DOHH2 (cell line): ENCODE measurements at regions not wholly inside any gene's neighbourhood (a gene's known extent, or its start where the extent isn't known, plus 50 kb on each side); places are given as distances from the start of the nearest gene placed in this dataset.
"Not testable (repeated sequence)": the region's sequence is repeated elsewhere in the genome, so short reads cannot be mapped to it uniquely, and the experiment has no call there.

ENCODE experiments used
- H3F3A ChIP-seq: fragments of 200-600 bp; sonication (generic), shearing (Covaris generic); 2 replicates; pipeline ENCODE4 v1.6.0; 2016; ENCODE audit warnings: antibody characterized with exemption, mild to moderate bottlenecking; ENCODE audit not compliant: control insufficient read depth, insufficient read depth
- H3K27ac ChIP-seq: fragments of 200-600 bp; sonication (generic); 2 replicates; pipeline ENCODE4 v1.5.1; 2014; ENCODE audit warnings: low read depth, mild to moderate bottlenecking, low read length, moderate library complexity
- H3K27me3 ChIP-seq: fragments of 200-600 bp; sonication (generic); 2 replicates; pipeline ENCODE4 v1.6.1; 2014; ENCODE audit warnings: mild to moderate bottlenecking, low read length, mixed read lengths; ENCODE audit not compliant: control insufficient read depth
- H3K36me3 ChIP-seq: fragments of 200-600 bp; sonication (generic); 2 replicates; pipeline ENCODE4 v1.6.1; 2014; ENCODE audit warnings: mild to moderate bottlenecking, low read length, moderate library complexity, mixed read lengths; ENCODE audit not compliant: control insufficient read depth
- H3K4me1 ChIP-seq: fragments of 200-600 bp; sonication (generic); 2 replicates; pipeline ENCODE4 v1.6.1; 2014; ENCODE audit warnings: mild to moderate bottlenecking, low read length, mixed read lengths; ENCODE audit not compliant: control insufficient read depth
- H3K4me2 ChIP-seq: fragments of 200-600 bp; sonication (generic); 2 replicates; pipeline ENCODE4 v1.6.0; 2014; ENCODE audit warnings: mild to moderate bottlenecking, low read length, moderate library complexity
- H3K4me3 ChIP-seq: fragments of 200-600 bp; sonication (generic); 2 replicates; pipeline ENCODE4 v1.5.1; 2014; ENCODE audit warnings: mild to moderate bottlenecking, low read length, mixed read lengths
- H3K79me2 ChIP-seq: fragments of 200-600 bp; sonication (generic); 2 replicates; pipeline ENCODE4 v1.6.1; 2014; ENCODE audit warnings: mild to moderate bottlenecking, low read length, mixed read lengths; ENCODE audit not compliant: control insufficient read depth
- H3K9me2 ChIP-seq: fragments of 200-600 bp; sonication (generic); replicated peaks from 2 replicates; pipeline ENCODE4 v1.6.1; 2014; ENCODE audit warnings: mild to moderate bottlenecking, low read length, mixed read lengths; ENCODE audit not compliant: control insufficient read depth
- H3K9me3 ChIP-seq: fragments of 200-600 bp; sonication (generic); 2 replicates; pipeline ENCODE4 v1.6.1; 2014; ENCODE audit warnings: antibody characterized with exemption, low read length, mixed read lengths; ENCODE audit not compliant: control insufficient read depth, insufficient read depth
- H4K20me1 ChIP-seq: fragments of 200-600 bp; sonication (generic); 2 replicates; pipeline ENCODE4 v1.6.0; 2014; ENCODE audit warnings: low read depth, mild to moderate bottlenecking, antibody characterized with exemption, low read length, moderate library complexity; ENCODE audit not compliant: control insufficient read depth, insufficient read depth
- CTCF ChIP-seq: fragments of 200-600 bp; sonication (generic); IDR thresholded peaks from one replicate; pipeline ENCODE4 v1.5.1; 2014; ENCODE audit warnings: antibody characterized with exemption, mild to moderate bottlenecking, low read depth, low read length; ENCODE audit not compliant: poor library complexity, severe bottlenecking
- EZH2phosphoT487 ChIP-seq: fragments of 200-600 bp; sonication (generic); IDR thresholded peaks from 2 replicates; pipeline ENCODE4 v1.6.1; 2017; ENCODE audit warnings: borderline replicate concordance, mild to moderate bottlenecking, antibody characterized with exemption, low read length, moderate library complexity, mixed read lengths

- H3K79me2 ChIP-seq = no peaks in the 10 kb centered on the region
- H3K27me3 ChIP-seq = no peaks in the 10 kb centered on the region
- H3K27ac ChIP-seq = no peak overlapping the region
- no peaks in the 10 kb centered on the region for H3K9me2 ChIP-seq
- no peak overlapping the region for H3K4me3 ChIP-seq
- no peak overlapping the region for H3K4me2 ChIP-seq
- no peaks in the 10 kb centered on the region for H3K4me1 ChIP-seq
- no peaks in the 10 kb centered on the region for H3K9me3 ChIP-seq
- H4K20me1 ChIP-seq = no peaks in the 10 kb centered on the region
- no peaks in the 10 kb centered on the region for H3F3A ChIP-seq
- no peaks in the 10 kb centered on the region for H3K36me3 ChIP-seq
- TF ChIP-seq CTCF = no peak
- TF ChIP-seq EZH2phosphoT487 = no peak
Observed at GRCh38 chr4:131006388-131006787, 1910.4 kb downstream of the C4orf33 start.

- not testable (repeated sequence) for H3F3A ChIP-seq, H3K9me3 ChIP-seq, H3K27ac ChIP-seq, H3K36me3 ChIP-seq, H4K20me1 ChIP-seq, H3K27me3 ChIP-seq, H3K4me2 ChIP-seq, H3K9me2 ChIP-seq, H3K79me2 ChIP-seq, H3K4me1 ChIP-seq, H3K4me3 ChIP-seq
Observed at GRCh38 chr4:131011961-131012360, 1916.0 kb downstream of the C4orf33 start.

GRCh38 chr4:131013226-131013625 lies 1917.3 kb downstream of the C4orf33 start:
- Histone ChIP-seq H3K9me2 (no peaks in the 10 kb centered on the region), H3K4me1 (no peaks in the 10 kb centered on the region), H3K9me3 (no peaks in the 10 kb centered on the region), H3K79me2 (no peaks in the 10 kb centered on the region), H3K4me2 (no peak overlapping the region), H4K20me1 (no peaks in the 10 kb centered on the region), H3K27ac (no peak overlapping the region), H3F3A (no peaks in the 10 kb centered on the region), H3K4me3 (no peak overlapping the region), H3K36me3 (no peaks in the 10 kb centered on the region), H3K27me3 (no peaks in the 10 kb centered on the region)
- TF ChIP-seq EZH2phosphoT487 (no peak), CTCF (no peak)

- H3K36me3 ChIP-seq = no peaks in the 10 kb centered on the region
- H3F3A ChIP-seq = no peaks in the 10 kb centered on the region
- no peaks in the 10 kb centered on the region for H4K20me1 ChIP-seq
- H3K4me2 ChIP-seq = no peak overlapping the region
- no peak overlapping the region for H3K27ac ChIP-seq
- no peaks in the 10 kb centered on the region for H3K9me3 ChIP-seq
- H3K9me2 ChIP-seq = no peaks in the 10 kb centered on the region
- H3K4me1 ChIP-seq = no peaks in the 10 kb centered on the region
- TF ChIP-seq EZH2phosphoT487 = no peak
- no peak for TF ChIP-seq CTCF
- no peaks in the 10 kb centered on the region for H3K79me2 ChIP-seq
- H3K27me3 ChIP-seq = no peaks in the 10 kb centered on the region
- H3K4me3 ChIP-seq = no peak overlapping the region
Observed at GRCh38 chr4:131026771-131027170, 1930.8 kb downstream of the C4orf33 start.
